ENCODE measurements at regions not wholly inside any gene's neighbourhood (a gene's known extent, or its start where the extent isn't known, plus 50 kb on each side); places are given as distances from the start of the nearest gene placed in this dataset.

GRCh38 chr21:15212206-15212605 is 147.4 kb upstream of the NRIP1 start:
- no peak for DNase-seq
- intact Hi-C loops (cut with micrococcal nuclease), result no loop called here
- Histone ChIP-seq H2AFZ (replicated peaks; ENCODE audit: low read length, poor library complexity) (no peak overlapping the region), H3K14ac (replicated peaks; ENCODE audit: low read depth, low read length) (no peak overlapping the region), H3K56ac (ENCODE audit: extremely low read depth, insufficient read depth, low read length) (no peak overlapping the region), H2AK5ac (ENCODE audit: low read depth, low read length) (no peak overlapping the region), H2BK120ac (ENCODE audit: low read depth, low read length) (no peak overlapping the region), H4K91ac (ENCODE audit: insufficient read depth, low read depth, low read length) (no peak overlapping the region), H4K20me1 (ENCODE audit: insufficient read depth, low read length) (no peaks in the 10 kb centered on the region), H2BK15ac (ENCODE audit: low read depth, low read length) (no peak overlapping the region), H3K4me1 (ENCODE audit: control insufficient read depth, insufficient read depth, low read length) (no peaks in the 10 kb centered on the region), H2AK9ac (replicated peaks; ENCODE audit: low read depth, low read length, poor library complexity) (no peak overlapping the region), H4K5ac (ENCODE audit: low read depth, low read length) (no peak overlapping the region), H3K4me2 (ENCODE audit: low read depth, low read length) (no peak overlapping the region), H2BK20ac (ENCODE audit: low read depth, low read length) (no peak overlapping the region), H3K9ac (ENCODE audit: low read depth, low read length) (no peak overlapping the region), H3K9me1 (ENCODE audit: insufficient read depth, low read length) (no peaks in the 10 kb centered on the region), H3K4me3 (ENCODE audit: insufficient read depth, low read depth, low read length) (no peak overlapping the region), H3K27me3 (ENCODE audit: control insufficient read depth, insufficient read depth, low read length) (no peaks in the 10 kb centered on the region), H3K27ac (ENCODE audit: insufficient read depth, low read length) (no peak overlapping the region), H4K8ac (ENCODE audit: low read depth in 2 of 2, low read length in 2 of 2) (no peak overlapping the region), H3K79me1 (ENCODE audit: low read depth in 1 of 2, low read length in 2 of 2) (no peaks in the 10 kb centered on the region), H3K36me3 (ENCODE audit: control insufficient read depth, insufficient read depth, low read length) (no peaks in the 10 kb centered on the region), H3K9me3 (ENCODE audit: control insufficient read depth, insufficient read depth, low read length) (no peaks in the 10 kb centered on the region; the same call in 1 of the 2 replicates), H3K18ac (ENCODE audit: low read depth, low read length) (no peak overlapping the region), H3K23ac (ENCODE audit: low read depth, low read length) (no peak overlapping the region), H3K4ac (ENCODE audit: low read depth, low read length) (no peak overlapping the region), H2BK5ac (ENCODE audit: low read depth, low read length, poor library complexity, severe bottlenecking) (no peak overlapping the region)
- no CpG with 5 or more reads among the region's 2 CpGs for WGBS, 2 experiments (ENCODE audit: extremely low coverage in 2 of 2, insufficient read length in 1 of 2)
- dilution Hi-C loops (cut with HindIII; ENCODE audit: low sequenced_read_pairs, unreplicated experiment), result no loop called here
- CTCF ChIA-PET, result no interaction called here
- no peak for ATAC-seq (ENCODE audit: low read depth)
- POLR2A ChIA-PET (ENCODE audit: unreplicated experiment), result no interaction called here
- TF ChIP-seq NFE2L2 (IDR thresholded peaks at IDR 0.05; ENCODE audit: low read depth, low read length) (no peak), RAD21 (IDR thresholded peaks at IDR 0.05; ENCODE audit: low read length) (no peak), CHD1 (IDR thresholded peaks at IDR 0.05; ENCODE audit: low read depth, low read length) (no peak), MAZ (IDR thresholded peaks at IDR 0.05; ENCODE audit: borderline replicate concordance, low read depth, low read length) (no peak), CTCF (conservative IDR thresholded peaks at IDR 0.05; ENCODE audit: low read depth, low read length) (no peak), FOS (IDR thresholded peaks at IDR 0.05; ENCODE audit: low read depth, low read length) (no peak), CEBPB (IDR thresholded peaks at IDR 0.05; ENCODE audit: low read depth, low read length) (no peak), ELK1 (IDR thresholded peaks at IDR 0.05; ENCODE audit: borderline replicate concordance, low read depth, low read length) (no peak), USF2 (IDR thresholded peaks at IDR 0.05; ENCODE audit: low read depth, low read length) (no peak), BHLHE40 (IDR thresholded peaks at IDR 0.05; ENCODE audit: low read depth, low read length) (no peak), POLR2A (IDR thresholded peaks at IDR 0.05; ENCODE audit: low read depth, low read length) (no peak)
- in situ Hi-C loops (cut with MboI; ENCODE audit: low sequenced_read_pairs), result no loop called here
- no TSS peak for BruUV-seq (replicated peaks)

Measured in IMR-90 (cell line).